Retina (tissue), 1 donor: ENCODE measurements at regions not wholly inside any gene's neighbourhood (a gene's known extent, or its start where the extent isn't known, plus 50 kb on each side); places are given as distances from the start of the nearest gene placed in this dataset.
"Not testable (repeated sequence)": the region's sequence is repeated elsewhere in the genome, so short reads cannot be mapped to it uniquely, and the experiment has no call there.

Experiments used
- DNase-seq: peaks from one replicate; pipeline ENCODE4 v3.0.0-alpha.2; 2016

DNA sequence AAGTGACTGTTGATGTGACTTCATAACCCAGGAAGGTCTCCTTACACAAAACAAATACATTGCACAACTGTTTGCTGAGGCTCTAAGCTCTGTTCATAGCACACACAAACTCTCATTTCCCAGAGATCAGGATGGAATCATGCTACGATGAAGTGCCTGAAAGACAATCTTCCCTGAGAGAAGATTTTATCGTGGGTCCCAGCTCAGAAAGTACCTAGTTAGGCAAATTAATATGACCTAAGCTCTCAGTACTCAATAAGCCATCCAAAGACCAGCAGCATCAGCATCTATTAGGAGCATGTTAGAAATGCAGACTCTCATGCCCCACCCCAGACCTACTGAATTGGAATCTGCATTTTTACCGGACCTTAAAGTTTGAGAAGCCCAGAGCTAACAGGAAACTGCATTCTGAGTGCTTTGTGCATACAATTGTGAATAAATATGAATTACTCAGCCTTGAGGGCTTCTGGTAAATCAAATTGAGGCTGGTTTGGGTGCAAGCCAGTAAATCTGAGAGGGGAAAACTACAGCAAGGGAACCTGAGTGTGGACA, 161.5 kb upstream of the C2CD4B start:
- DNase-seq = no peak

- DNase-seq = no peak
Measured at GRCh38 chr15:62327406-62327805, 162.3 kb upstream of the C2CD4B start.

DNA sequence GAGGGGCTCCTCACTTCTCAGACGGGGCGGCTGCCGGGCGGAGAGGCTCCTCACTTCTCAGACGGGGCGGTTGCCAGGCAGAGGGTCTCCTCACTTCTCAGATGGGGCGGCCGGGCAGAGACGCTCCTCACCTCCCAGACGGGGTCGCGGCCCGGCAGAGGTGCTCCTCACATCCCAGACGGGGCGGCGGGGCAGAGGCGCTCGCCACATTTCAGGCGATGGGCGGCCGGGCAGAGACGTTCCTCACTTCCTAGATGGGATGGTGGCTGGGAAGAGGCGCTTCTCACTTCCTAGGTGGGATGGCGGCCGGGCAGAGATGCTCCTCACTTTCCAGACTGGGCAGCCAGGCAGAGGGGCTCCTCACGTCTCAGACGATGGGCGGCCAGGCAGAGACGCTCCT, 167.4 kb upstream of the C2CD4B start:
- not testable (repeated sequence) for DNase-seq

GRCh38 chr15:62334536-62334935, 169.5 kb upstream of the C2CD4B start:
- no peak for DNase-seq

- no peak for DNase-seq
Measured at GRCh38 chr15:62337934-62338333, 172.8 kb upstream of the C2CD4B start.

GRCh38 chr15:62338497-62338896, 173.4 kb upstream of the C2CD4B start:
- no peak for DNase-seq

GRCh38 chr15:62342959-62343358, 177.9 kb upstream of the C2CD4B start:
- no peak for DNase-seq

GRCh38 chr15:62343397-62343796, 178.3 kb upstream of the C2CD4B start:
- DNase-seq = no peak

GRCh38 chr15:62344806-62345539, 179.9 kb upstream of the C2CD4B start:
- peak; percentile 76 for DNase-seq

- DNase-seq = no peak
Measured at GRCh38 chr15:62346168-62346567, 181.1 kb upstream of the C2CD4B start.

- no peak for DNase-seq
Measured at GRCh38 chr15:62348118-62348517, 183.0 kb upstream of the C2CD4B start.

DNA sequence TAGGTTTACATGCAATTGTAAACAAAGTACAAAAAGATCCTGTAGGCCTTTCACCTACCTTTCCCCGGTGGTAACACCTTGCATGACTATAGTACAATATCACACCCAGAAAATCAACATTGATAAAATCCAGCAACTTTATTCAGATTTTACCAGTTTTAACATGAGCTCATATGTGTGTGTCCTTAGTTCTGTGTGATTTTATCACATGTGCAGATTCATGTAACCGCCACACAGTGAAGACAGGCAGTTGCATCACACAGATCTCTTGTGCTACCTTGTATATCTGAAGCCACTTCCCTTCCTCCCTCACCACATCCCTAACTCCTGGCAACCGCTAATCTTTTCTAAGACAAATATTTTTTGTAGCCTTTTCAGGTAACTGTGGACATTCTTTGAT, 183.5 kb upstream of the C2CD4B start:
- no peak for DNase-seq

DNA sequence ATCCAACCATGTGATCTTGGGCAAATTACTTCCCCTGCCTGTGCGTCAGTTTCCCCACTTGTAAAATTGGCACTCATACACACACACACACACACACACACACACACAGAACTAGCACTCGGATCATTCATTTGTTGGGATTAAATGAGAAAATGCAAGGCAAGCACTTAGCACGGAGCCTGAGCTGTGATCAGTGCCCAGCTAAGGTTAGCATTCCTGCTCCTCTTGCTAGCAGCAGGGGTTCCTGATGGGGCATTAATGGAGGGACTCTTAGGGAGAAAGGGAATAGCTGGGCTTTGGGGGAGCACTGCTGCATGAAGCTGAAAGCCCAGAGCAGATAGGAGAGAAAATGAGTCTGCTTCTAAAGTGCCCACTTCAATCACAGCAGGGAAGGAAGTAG, 187.7 kb upstream of the C2CD4B start:
- DNase-seq = no peak

DNA sequence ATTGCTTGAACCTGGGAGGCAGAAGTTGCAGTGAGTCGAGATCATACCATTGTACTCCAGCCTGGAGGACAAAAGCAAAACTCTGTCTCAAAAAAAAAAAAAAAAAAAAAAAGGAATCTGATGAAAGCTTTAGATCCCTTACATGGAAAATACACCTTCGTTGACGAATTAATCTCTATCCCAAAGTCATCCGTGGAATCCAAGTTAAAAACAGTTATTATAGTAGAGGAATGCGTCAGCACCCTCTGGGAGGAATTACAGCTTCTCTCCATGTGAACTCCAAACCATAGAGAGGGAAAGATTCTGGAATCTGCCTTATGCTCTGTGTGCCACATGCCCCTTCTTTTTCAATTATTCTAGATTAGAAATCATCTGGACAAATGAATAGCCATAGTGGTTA, 192.3 kb upstream of the C2CD4B start:
- no peak for DNase-seq

- DNase-seq = no peak
Measured at GRCh38 chr15:62359416-62359815, 194.3 kb upstream of the C2CD4B start.

GRCh38 chr15:62360332-62361097, 195.4 kb upstream of the C2CD4B start:
- DNase-seq = peak; percentile 36

- DNase-seq = no peak
Measured at GRCh38 chr15:62362144-62362543, 197.1 kb upstream of the C2CD4B start.

GRCh38 chr15:62362608-62363007, 197.5 kb upstream of the C2CD4B start:
- DNase-seq = no peak

GRCh38 chr15:62363913-62364312, 198.8 kb upstream of the C2CD4B start:
- no peak for DNase-seq

GRCh38 chr15:62365795-62366442, 200.8 kb upstream of the C2CD4B start:
- no peak for DNase-seq

DNA sequence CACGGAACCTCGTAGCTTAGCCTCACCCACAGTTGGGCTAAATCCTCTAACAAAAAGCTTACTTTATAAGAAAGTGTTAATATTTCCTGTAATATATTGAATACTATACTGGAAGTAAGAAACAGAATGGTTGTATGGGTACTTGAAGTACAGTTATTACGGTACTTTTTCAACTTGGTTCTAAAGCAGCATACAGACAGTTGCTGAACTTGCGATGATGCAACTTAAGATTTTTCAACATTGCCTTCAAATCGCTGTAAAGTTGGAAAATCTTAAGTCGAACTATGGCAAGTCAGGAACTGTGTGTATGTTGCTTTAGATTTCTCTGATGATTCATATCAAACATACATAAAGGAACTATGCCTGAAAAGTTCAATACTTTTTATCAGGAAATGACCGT, 204.4 kb upstream of the C2CD4B start:
- no peak for DNase-seq

- not testable (repeated sequence) for DNase-seq
Measured at GRCh38 chr15:62371683-62372082, 206.6 kb upstream of the C2CD4B start.

DNA sequence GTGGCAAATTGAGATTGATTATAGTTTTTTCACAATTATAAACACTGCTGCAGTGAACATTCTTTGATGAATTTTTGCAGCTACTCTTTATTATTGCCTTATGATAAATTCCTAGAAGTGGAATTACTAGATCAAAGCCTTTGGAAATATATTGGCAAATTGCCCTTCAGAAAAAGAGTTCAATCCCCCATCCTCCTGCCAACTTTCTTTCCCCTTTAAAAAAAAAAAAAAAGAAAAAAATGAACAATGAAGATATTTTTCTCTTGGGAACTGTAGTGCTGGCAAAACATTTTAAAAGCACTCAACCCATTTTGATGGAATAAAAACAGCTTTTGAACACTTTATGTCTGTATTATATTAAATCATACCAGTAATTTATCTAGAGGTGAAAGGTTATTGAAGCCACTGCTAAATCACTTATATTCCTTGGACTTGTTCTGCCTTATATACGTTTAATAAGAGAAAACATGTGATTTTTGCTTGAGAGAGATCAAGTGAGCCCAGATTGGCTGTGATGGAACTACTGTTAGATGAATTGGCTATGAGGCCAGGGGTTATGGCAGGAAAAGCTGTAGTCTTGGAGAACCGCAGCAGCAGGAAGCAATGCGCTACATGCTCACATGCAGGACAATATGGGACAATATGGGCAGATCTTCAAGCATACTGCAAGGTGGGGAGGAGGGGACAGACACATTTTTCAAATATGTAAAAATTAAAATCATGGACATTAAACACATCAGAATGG, 212.8 kb upstream of the C2CD4B start:
- DNase-seq = no peak
